BJ (cell line): ENCODE measurements at regions not wholly inside any gene's neighbourhood (a gene's known extent, or its start where the extent isn't known, plus 50 kb on each side); places are given as distances from the start of the nearest gene placed in this dataset.

ENCODE experiments used
- CTCF ChIA-PET: fragments of 350-600 bp; formaldehyde crosslinking; extraction: SDS; loops from one replicate; lab custom pipeline; 2021; ENCODE audit warnings: antibody characterized with exemption, inconsistent platforms; lab: Yijun Ruan, JAX
- POLR2A ChIA-PET: fragments of 300-600 bp; sonication (Branson Sonifier 250); formaldehyde crosslinking; extraction: SDS; loops from one replicate; lab custom pipeline; 2021; ENCODE audit warnings: antibody characterized with exemption; lab: Charles Lee
- DNase-seq: peaks from one replicate; pipeline ENCODE4 v3.0.0-alpha.2; 2011; ENCODE audit warnings: low read depth
- H3K27me3 ChIP-seq: 2 replicates; pipeline ENCODE4 v1.6.0; 2011; ENCODE audit warnings: low read length; ENCODE audit not compliant: control insufficient read depth, insufficient read depth
- H3K36me3 ChIP-seq: 2 replicates; pipeline ENCODE4 v1.5.1; 2011; ENCODE audit warnings: low read length; ENCODE audit not compliant: control insufficient read depth, insufficient read depth
- H3K4me3 ChIP-seq: 2 replicates; pipeline ENCODE4 v1.5.1; 2011; ENCODE audit warnings: low read depth, mild to moderate bottlenecking, control low read depth, low read length
- TF ChIP-seq, protein P1 (sequence below): IDR thresholded peaks from 2 replicates; pipeline ENCODE4 v1.5.1; 2011; ENCODE audit warnings: low read depth, mild to moderate bottlenecking, control low read depth, inconsistent platforms, low read length, moderate library complexity; ENCODE audit not compliant: insufficient read depth

DNA sequence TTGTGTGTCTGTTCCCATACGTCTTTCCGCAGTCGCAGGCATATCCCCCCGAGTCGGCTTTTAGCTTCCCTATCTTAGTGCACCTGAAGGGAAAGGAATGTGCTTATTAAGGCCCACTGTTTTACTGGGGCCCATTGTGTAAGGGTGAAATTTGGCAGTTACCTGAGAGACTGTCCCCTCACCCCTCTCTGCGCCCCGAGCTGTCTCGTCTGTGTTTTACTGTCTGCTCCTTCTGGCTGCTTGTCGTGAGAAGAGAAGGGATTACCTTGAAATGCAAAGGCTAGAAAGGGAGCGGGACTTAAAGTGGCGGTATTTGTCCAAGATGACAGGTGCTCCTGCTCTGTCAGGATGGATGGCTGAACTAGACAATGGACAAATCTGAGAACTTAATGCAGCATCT lies 233.0 kb upstream of the POU1F1 start:
- CTCF ChIA-PET = no interaction called here
- TF ChIP-seq, protein P1, sequence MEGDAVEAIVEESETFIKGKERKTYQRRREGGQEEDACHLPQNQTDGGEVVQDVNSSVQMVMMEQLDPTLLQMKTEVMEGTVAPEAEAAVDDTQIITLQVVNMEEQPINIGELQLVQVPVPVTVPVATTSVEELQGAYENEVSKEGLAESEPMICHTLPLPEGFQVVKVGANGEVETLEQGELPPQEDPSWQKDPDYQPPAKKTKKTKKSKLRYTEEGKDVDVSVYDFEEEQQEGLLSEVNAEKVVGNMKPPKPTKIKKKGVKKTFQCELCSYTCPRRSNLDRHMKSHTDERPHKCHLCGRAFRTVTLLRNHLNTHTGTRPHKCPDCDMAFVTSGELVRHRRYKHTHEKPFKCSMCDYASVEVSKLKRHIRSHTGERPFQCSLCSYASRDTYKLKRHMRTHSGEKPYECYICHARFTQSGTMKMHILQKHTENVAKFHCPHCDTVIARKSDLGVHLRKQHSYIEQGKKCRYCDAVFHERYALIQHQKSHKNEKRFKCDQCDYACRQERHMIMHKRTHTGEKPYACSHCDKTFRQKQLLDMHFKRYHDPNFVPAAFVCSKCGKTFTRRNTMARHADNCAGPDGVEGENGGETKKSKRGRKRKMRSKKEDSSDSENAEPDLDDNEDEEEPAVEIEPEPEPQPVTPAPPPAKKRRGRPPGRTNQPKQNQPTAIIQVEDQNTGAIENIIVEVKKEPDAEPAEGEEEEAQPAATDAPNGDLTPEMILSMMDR = no peak

DNA sequence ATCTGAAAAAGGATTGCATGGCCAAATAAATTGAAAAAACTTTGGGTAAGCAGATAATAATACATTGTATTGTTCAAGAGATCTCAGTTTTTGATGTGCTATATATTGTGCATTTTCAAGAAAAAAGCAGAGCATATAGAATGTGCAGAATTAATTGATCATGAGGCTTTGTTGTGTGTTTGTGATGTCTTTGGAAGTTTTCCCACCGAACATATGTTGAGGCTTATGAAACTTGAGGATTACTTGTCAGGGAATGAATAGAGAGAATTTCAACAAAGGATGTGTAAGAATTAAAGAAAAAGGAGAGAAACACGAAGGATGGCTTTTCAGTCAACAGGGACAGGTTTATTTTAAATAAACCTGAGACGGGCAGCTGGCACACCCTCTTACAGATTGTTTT lies 232.5 kb upstream of the POU1F1 start:
- TF ChIP-seq, protein P1 = no peak
- Histone ChIP-seq H3K36me3 (no peaks in the 10 kb centered on the region), H3K27me3 (no peaks in the 10 kb centered on the region), H3K4me3 (no peak overlapping the region)
- CTCF ChIA-PET = no interaction called here
- POLR2A ChIA-PET = no interaction called here
- DNase-seq = no peak

More for the DNA sequence above, 233.0 kb upstream of the POU1F1 start:
- no peak for DNase-seq
- no peaks in the 10 kb centered on the region for H3K36me3 ChIP-seq
- no peak overlapping the region for H3K4me3 ChIP-seq
- POLR2A ChIA-PET = no interaction called here
- H3K27me3 ChIP-seq = no peaks in the 10 kb centered on the region

DNA sequence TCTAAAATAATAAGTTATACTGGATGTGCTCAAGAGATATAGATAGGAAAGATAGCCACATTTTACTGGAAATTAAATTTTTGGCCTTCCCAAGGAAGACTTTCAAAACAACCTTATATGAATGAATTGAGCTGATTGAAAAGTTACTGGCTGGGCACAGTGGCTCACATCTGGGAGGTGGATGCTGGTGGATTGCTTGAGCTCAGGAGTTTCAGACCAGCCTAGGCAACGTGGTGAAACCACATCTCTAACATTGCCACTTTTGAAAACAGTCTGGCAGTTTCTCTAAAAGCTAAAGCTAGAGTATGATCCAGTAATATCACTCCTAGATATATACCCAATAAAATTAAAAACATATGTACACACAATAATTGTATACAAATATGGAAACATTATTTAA lies 231.4 kb upstream of the POU1F1 start:
- ChIA-PET CTCF (interaction anchor here (1.9 kb wide), 1 partner anchor 157 kb away, joined by 7 read pairs; no protein-coding TSS in a partner anchor), POLR2A (no interaction called here)
- Histone ChIP-seq H3K27me3 (no peaks in the 10 kb centered on the region), H3K36me3 (no peaks in the 10 kb centered on the region), H3K4me3 (no peak overlapping the region)
- no peak for DNase-seq
- TF ChIP-seq, protein P1 = no peak

DNA sequence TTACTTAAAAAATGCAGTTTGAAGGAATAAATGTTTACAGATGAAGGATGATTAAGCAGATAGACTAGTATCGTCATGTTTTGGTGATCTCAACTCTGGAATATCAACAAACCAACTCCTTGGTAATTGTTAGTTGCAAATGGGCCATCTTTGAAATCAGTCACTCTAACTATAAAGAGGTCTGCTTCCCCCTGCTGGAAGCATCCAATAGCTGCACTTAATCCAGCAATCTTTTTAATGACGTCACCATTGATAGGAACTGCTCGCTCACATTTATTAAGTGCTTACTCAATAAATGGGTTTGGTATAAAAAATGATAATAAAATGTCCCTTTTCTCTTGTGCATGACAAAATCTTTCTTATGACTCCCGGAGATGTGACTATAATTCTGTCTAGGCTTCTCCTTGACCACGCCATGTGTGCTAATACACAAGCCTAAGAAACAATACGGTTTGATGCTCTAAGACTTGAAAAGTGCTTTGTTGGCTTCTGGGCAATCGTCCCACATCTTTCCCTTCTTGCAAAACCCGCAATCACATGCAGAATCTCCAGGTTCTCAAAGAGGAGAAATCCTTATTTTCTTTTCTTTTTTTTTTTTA lies 227.6 kb upstream of the POU1F1 start:
- ChIA-PET CTCF (interaction anchor here (1.2 to 3.1 kb wide), 6 partner anchors 153 to 244 kb away, joined by 3 to 28 read pairs (median 8); no protein-coding TSS in a partner anchor), POLR2A (no interaction called here)
- TF ChIP-seq, protein P1 = peak; percentile 78
- DNase-seq = peak; percentile 19
- H3K27me3 ChIP-seq = no peaks in the 10 kb centered on the region
- H3K4me3 ChIP-seq = no peak overlapping the region
- H3K36me3 ChIP-seq = no peaks in the 10 kb centered on the region

DNA sequence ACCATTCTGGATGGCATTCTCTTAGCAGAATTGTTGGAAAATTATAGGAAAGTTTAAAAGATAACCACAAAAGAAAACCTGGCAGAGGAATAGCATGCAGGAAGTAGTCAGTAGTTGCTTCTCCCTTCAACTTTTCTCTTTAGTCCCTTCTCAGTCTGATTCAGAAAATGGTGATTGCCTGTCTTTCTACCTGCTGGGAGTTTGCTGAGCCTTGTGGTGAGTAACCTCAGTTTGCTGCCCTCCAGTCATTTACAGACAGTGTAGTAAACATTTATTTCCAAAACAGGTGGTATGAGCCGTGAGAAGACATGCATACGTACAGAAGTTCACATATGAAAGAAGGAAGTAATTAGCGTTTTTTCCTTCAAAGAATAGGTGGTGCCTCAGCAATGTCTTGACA lies 224.7 kb upstream of the POU1F1 start:
- no peaks in the 10 kb centered on the region for H3K27me3 ChIP-seq
- H3K4me3 ChIP-seq = no peak overlapping the region
- H3K36me3 ChIP-seq = no peaks in the 10 kb centered on the region
- DNase-seq = no peak
- CTCF ChIA-PET = interaction anchor here (1.0 kb wide), 1 partner anchor 203 kb away, joined by 3 read pairs; no protein-coding TSS in a partner anchor
- POLR2A ChIA-PET = no interaction called here
- TF ChIP-seq, protein P1 = no peak
